ENCODE measurements at regions not wholly inside any gene's neighbourhood (a gene's known extent, or its start where the extent isn't known, plus 50 kb on each side); places are given as distances from the start of the nearest gene placed in this dataset.

GRCh38 chr2:107255744-107256143, 369.8 kb upstream of the ST6GAL2 start:
- DNase-seq: no peak

GRCh38 chr2:107258531-107259407, 372.8 kb upstream of the ST6GAL2 start:
- no peak for DNase-seq

- DNase-seq: peak; percentile 6
Observed at GRCh38 chr2:107259408-107260195, 373.6 kb upstream of the ST6GAL2 start.

GRCh38 chr2:107263628-107264027, 377.7 kb upstream of the ST6GAL2 start:
- DNase-seq: peak; percentile 32

- no peak for DNase-seq
Observed at GRCh38 chr2:107264184-107264583, 378.2 kb upstream of the ST6GAL2 start.

GRCh38 chr2:107266555-107266954, 380.6 kb upstream of the ST6GAL2 start:
- DNase-seq: no peak

GRCh38 chr2:107267086-107267485, 381.1 kb upstream of the ST6GAL2 start:
- DNase-seq: no peak

- no peak for DNase-seq
Observed at GRCh38 chr2:107276034-107276433, 390.1 kb upstream of the ST6GAL2 start.

- DNase-seq: no peak
Observed at GRCh38 chr2:107278672-107279071, 392.7 kb upstream of the ST6GAL2 start.

GRCh38 chr2:107281637-107282036, 395.7 kb upstream of the ST6GAL2 start:
- no peak for DNase-seq

GRCh38 chr2:107282135-107282534, 396.2 kb upstream of the ST6GAL2 start:
- no peak for DNase-seq

GRCh38 chr2:107285621-107286299, 399.8 kb upstream of the ST6GAL2 start:
- no peak for DNase-seq

- no peak for DNase-seq
Observed at GRCh38 chr2:107290041-107290440, 404.1 kb upstream of the ST6GAL2 start.

GRCh38 chr2:107303964-107304363, 418.0 kb upstream of the ST6GAL2 start:
- DNase-seq: no peak

GRCh38 chr2:107305966-107306365, 420.0 kb upstream of the ST6GAL2 start:
- DNase-seq: no peak

- DNase-seq: no peak
Observed at GRCh38 chr2:107306881-107307280, 420.9 kb upstream of the ST6GAL2 start.

- DNase-seq: peak; percentile 64
Observed at GRCh38 chr2:107308835-107309234, 422.9 kb upstream of the ST6GAL2 start.

- DNase-seq: no peak
Observed at GRCh38 chr2:107312240-107312639, 426.3 kb upstream of the ST6GAL2 start.

- DNase-seq: no peak
Observed at GRCh38 chr2:107313316-107313715, 427.3 kb upstream of the ST6GAL2 start.

GRCh38 chr2:107320881-107321280, 434.9 kb upstream of the ST6GAL2 start:
- no peak for DNase-seq

- DNase-seq: no peak
Observed at GRCh38 chr2:107322416-107322815, 436.4 kb upstream of the ST6GAL2 start.

- DNase-seq: peak; percentile 27
Observed at GRCh38 chr2:107323946-107324565, 438.1 kb upstream of the ST6GAL2 start.

Measured in NCI-H82 (cell line).